Caco-2 (cell line): ENCODE measurements at regions not wholly inside any gene's neighbourhood (a gene's known extent, or its start where the extent isn't known, plus 50 kb on each side); places are given as distances from the start of the nearest gene placed in this dataset.

Experiments
- BruUV-seq: library from RNA; stranded (reverse); fragments of 400-500 nt; replicated peaks from 2 replicates; lab custom pipeline; 2021; lab: Mats Ljungman, UMichigan
- CTCF ChIA-PET: fragments of 300-600 bp; sonication (Branson Sonifier 250); formaldehyde crosslinking; loops from one replicate; lab custom pipeline; 2022; ENCODE audit warnings: antibody characterized with exemption; lab: Charles Lee
- POLR2A ChIA-PET: fragments of 300-600 bp; sonication (Branson Sonifier 250); formaldehyde crosslinking; loops from one replicate; lab custom pipeline; 2022; ENCODE audit warnings: antibody characterized with exemption; lab: Charles Lee
- DNase-seq, 2 experiments: peaks; one replicate each; pipeline versions ENCODE4 v3.0.0 to v3.0.0-alpha.2; 2020 to 2022
- H3K27me3 ChIP-seq: replicated peaks from 2 replicates; pipeline ENCODE4 v1.6.0; 2011; ENCODE audit warnings: low read length; ENCODE audit not compliant: control insufficient read depth, insufficient read depth
- H3K36me3 ChIP-seq: 2 replicates; pipeline ENCODE4 v1.5.1; 2011; ENCODE audit warnings: low read length; ENCODE audit not compliant: control insufficient read depth, insufficient read depth
- H3K4me1 ChIP-seq: fragments of 250-450 bp; sonication (Bioruptor Pico); 2 replicates; pipeline ENCODE4 v1.5.1; 2020; ENCODE audit warnings: mild to moderate bottlenecking
- H3K4me3 ChIP-seq: 2 replicates; pipeline ENCODE4 v1.5.1; 2011; ENCODE audit warnings: low read depth, mild to moderate bottlenecking, control low read depth, low read length
- H3K9me3 ChIP-seq: fragments of 250-450 bp; sonication (Bioruptor Pico); 2 replicates; pipeline ENCODE4 v1.5.1; 2020; ENCODE audit warnings: mild to moderate bottlenecking, moderate library complexity
- H3K27ac Mint-ChIP-seq: one replicate; pipeline ENCODE4 v1.8.0; 2022; ENCODE audit warnings: mixed read lengths; ENCODE audit not compliant: unreplicated experiment
- H3K27me3 Mint-ChIP-seq: one replicate; pipeline ENCODE4 v1.8.0; 2022; ENCODE audit warnings: mixed read lengths; ENCODE audit not compliant: insufficient read depth, unreplicated experiment
- H3K36me3 Mint-ChIP-seq: one replicate; pipeline ENCODE4 v1.8.0; 2022; ENCODE audit warnings: mild to moderate bottlenecking, mixed read lengths; ENCODE audit not compliant: insufficient read depth, unreplicated experiment
- H3K4me1 Mint-ChIP-seq: one replicate; pipeline ENCODE4 v1.8.0; 2022; ENCODE audit warnings: low read depth, mixed read lengths; ENCODE audit not compliant: unreplicated experiment
- H3K4me3 Mint-ChIP-seq: one replicate; pipeline ENCODE4 v1.8.0; 2022; ENCODE audit warnings: mild to moderate bottlenecking, moderate library complexity, mixed read lengths; ENCODE audit not compliant: unreplicated experiment
- H3K9me3 Mint-ChIP-seq: one replicate; pipeline ENCODE4 v1.8.0; 2022; ENCODE audit warnings: mixed read lengths; ENCODE audit not compliant: unreplicated experiment
- intact Hi-C: fragments of 100-400 bp; cut with micrococcal nuclease; formaldehyde crosslinking; loops from one replicate; pipeline ENCODE4 v1.10.0; 2022; ENCODE audit not compliant: unreplicated experiment
- TF ChIP-seq, protein P1 (sequence below), 2 experiments: fragments of 200-600 bp in 1 of 2; IDR thresholded peaks; 1 replicate in 1 of 2; 2 replicates in 1 of 2; pipeline versions ENCODE4 v1.5.1 to v1.8.0; 2011 to 2022; ENCODE audit warnings: antibody characterized with exemption in 1 of 2, control low read depth in 1 of 2, inconsistent platforms in 1 of 2, low read depth in 1 of 2, low read length in 1 of 2, mild to moderate bottlenecking in 1 of 2, moderate library complexity in 1 of 2; ENCODE audit not compliant: insufficient read depth in 1 of 2, severe bottlenecking in 1 of 2, unreplicated experiment in 1 of 2

DNA sequence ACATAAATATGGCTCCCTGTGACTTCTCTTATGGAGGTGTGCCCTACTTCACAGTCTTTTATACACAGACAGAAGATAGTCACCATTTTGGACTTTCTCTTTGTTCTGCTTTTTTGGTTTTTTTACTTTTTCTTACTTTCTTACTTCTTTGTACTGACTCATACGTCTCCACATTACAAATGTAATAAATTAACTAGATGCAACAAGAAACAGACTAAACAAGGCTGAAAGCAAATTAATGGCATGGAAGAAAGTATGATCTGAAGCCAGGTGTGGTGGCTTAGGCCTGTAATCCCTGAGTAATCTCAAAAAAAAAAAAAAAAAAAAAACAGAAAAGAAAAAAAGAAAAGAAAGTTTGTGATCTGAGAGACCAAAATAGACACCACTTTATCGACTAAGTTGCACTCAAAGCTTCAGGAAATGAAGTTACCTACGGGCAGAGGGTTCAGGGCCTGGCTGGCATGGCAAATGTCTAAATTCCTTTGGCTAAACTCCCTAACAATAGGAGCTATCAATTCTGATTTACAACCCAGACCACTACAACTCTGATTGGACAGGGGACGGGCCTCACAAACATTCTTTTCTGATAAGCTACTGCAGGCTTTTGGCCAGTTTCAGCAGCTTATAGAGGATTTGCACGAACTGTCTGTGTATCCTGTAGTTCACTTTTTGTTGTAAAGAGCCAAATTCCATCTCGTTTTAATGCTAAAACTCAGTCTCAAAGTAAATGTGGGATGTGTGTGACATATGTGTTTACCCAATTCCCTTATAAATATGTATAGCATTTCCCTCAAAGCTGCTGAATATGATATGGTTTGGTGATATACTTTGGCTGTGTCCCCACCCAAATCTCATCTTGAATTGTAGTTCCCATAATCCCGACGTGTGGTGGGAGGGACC is 129.1 kb downstream of the SEPTIN14 start:
- Histone ChIP-seq H3K36me3 (no peaks in the 10 kb centered on the region), H3K9me3 (peaks cover 5% of the 10 kb centered on the region; the same call in 1 of the 2 replicates), H3K4me1 (peaks cover 16% of the 10 kb centered on the region; the same call in 1 of the 2 replicates), H3K27me3 (no peaks in the 10 kb centered on the region), H3K4me3 (no peak overlapping the region)
- ChIA-PET POLR2A (interaction anchor here (0.6 to 0.8 kb wide), 2 partner anchors 301 to 373 kb away, joined by 3 to 6 read pairs; partner anchors contain the start of gene CHCHD2), CTCF (interaction anchor here (0.5 kb wide), 1 partner anchor 324 kb away, joined by 3 read pairs; no protein-coding TSS in a partner anchor)
- H3K4me3 Mint-ChIP-seq = no peak overlapping the region
- no peaks in the 10 kb centered on the region for H3K27me3 Mint-ChIP-seq
- no peaks in the 10 kb centered on the region for H3K4me1 Mint-ChIP-seq
- DNase-seq = peak in 1 of 2 experiments; percentile 44
- no peak overlapping the region for H3K27ac Mint-ChIP-seq
- no TSS peak for BruUV-seq
- intact Hi-C loops = no loop called here
- TF ChIP-seq, protein P1, sequence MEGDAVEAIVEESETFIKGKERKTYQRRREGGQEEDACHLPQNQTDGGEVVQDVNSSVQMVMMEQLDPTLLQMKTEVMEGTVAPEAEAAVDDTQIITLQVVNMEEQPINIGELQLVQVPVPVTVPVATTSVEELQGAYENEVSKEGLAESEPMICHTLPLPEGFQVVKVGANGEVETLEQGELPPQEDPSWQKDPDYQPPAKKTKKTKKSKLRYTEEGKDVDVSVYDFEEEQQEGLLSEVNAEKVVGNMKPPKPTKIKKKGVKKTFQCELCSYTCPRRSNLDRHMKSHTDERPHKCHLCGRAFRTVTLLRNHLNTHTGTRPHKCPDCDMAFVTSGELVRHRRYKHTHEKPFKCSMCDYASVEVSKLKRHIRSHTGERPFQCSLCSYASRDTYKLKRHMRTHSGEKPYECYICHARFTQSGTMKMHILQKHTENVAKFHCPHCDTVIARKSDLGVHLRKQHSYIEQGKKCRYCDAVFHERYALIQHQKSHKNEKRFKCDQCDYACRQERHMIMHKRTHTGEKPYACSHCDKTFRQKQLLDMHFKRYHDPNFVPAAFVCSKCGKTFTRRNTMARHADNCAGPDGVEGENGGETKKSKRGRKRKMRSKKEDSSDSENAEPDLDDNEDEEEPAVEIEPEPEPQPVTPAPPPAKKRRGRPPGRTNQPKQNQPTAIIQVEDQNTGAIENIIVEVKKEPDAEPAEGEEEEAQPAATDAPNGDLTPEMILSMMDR (IDR thresholded peaks at IDR 0.05; ENCODE audit: insufficient read depth in 1 of 2, low read depth in 1 of 2, low read length in 1 of 2, severe bottlenecking in 1 of 2, unreplicated experiment in 1 of 2) = no peak
- H3K36me3 Mint-ChIP-seq = no peaks in the 10 kb centered on the region
- H3K9me3 Mint-ChIP-seq = peaks cover 19% of the 10 kb centered on the region

GRCh38 chr7:55731931-55732330 is 130.6 kb downstream of the SEPTIN14 start:
- peaks cover 5% of the 10 kb centered on the region; the same call in 1 of the 2 replicates for H3K9me3 ChIP-seq
- POLR2A ChIA-PET = no interaction called here
- Mint-ChIP-seq H3K4me3 (no peak overlapping the region), H3K27ac (no peak overlapping the region), H3K36me3 (no peaks in the 10 kb centered on the region), H3K9me3 (peaks cover 19% of the 10 kb centered on the region), H3K27me3 (no peaks in the 10 kb centered on the region), H3K4me1 (no peaks in the 10 kb centered on the region)
- no peak for DNase-seq
- TF ChIP-seq, protein P1 (IDR thresholded peaks at IDR 0.05; ENCODE audit: insufficient read depth in 1 of 2, low read depth in 1 of 2, low read length in 1 of 2, severe bottlenecking in 1 of 2, unreplicated experiment in 1 of 2) = no peak
- no peak overlapping the region for H3K4me3 ChIP-seq
- no peaks in the 10 kb centered on the region for H3K36me3 ChIP-seq
- BruUV-seq = no TSS peak
- CTCF ChIA-PET = no interaction called here
- intact Hi-C loops = no loop called here
- H3K27me3 ChIP-seq = no peaks in the 10 kb centered on the region
- peaks cover 16% of the 10 kb centered on the region; the same call in 1 of the 2 replicates for H3K4me1 ChIP-seq

- Histone ChIP-seq H3K36me3 (no peaks in the 10 kb centered on the region), H3K27me3 (no peaks in the 10 kb centered on the region), H3K9me3 (peaks cover 5% of the 10 kb centered on the region; the same call in 1 of the 2 replicates), H3K4me1 (peaks cover 16% of the 10 kb centered on the region; the same call in 1 of the 2 replicates), H3K4me3 (no peak overlapping the region)
- H3K27me3 Mint-ChIP-seq = no peaks in the 10 kb centered on the region
- H3K36me3 Mint-ChIP-seq = no peaks in the 10 kb centered on the region
- no peak overlapping the region for H3K4me3 Mint-ChIP-seq
- intact Hi-C loops = no loop called here
- no TSS peak for BruUV-seq
- ChIA-PET POLR2A (no interaction called here), CTCF (no interaction called here)
- peaks cover 19% of the 10 kb centered on the region for H3K9me3 Mint-ChIP-seq
- DNase-seq = no peak
- no peaks in the 10 kb centered on the region for H3K4me1 Mint-ChIP-seq
- no peak overlapping the region for H3K27ac Mint-ChIP-seq
- TF ChIP-seq, protein P1 (IDR thresholded peaks at IDR 0.05; ENCODE audit: insufficient read depth in 1 of 2, low read depth in 1 of 2, low read length in 1 of 2, severe bottlenecking in 1 of 2, unreplicated experiment in 1 of 2) = no peak
Observed at GRCh38 chr7:55730197-55730596, 132.4 kb downstream of the SEPTIN14 start.
